K562 (cell line): ENCODE measurements at regions not wholly inside any gene's neighbourhood (a gene's known extent, or its start where the extent isn't known, plus 50 kb on each side); places are given as distances from the start of the nearest gene placed in this dataset.

Experiments
- ATAC-seq: fragments of 200-7000 bp; cut with Tn5 transposase; 3 replicates; pipeline ENCODE4 v1.9.1; 2020; ENCODE audit warnings: moderate library complexity
- BruUV-seq: library from RNA; stranded (reverse); fragments of 400-500 nt; replicated peaks from 2 replicates; lab custom pipeline; 2021; lab: Mats Ljungman, UMichigan
- CTCF ChIA-PET: fragments of 300-600 bp; formaldehyde crosslinking; extraction: SDS; loops from one replicate; lab custom pipeline; 2021; ENCODE audit warnings: low intra/inter-chr PET ratio; lab: Yijun Ruan, JAX
- POLR2A ChIA-PET: fragments of 300-600, 350-650 bp; sonication (Branson Sonifier 250); formaldehyde crosslinking; extraction: SDS; loops from one replicate; lab custom pipeline; 2021; ENCODE audit warnings: antibody characterized with exemption, inconsistent platforms; lab: Yijun Ruan, JAX
- DNase-seq, 4 experiments: peaks; one replicate each; pipeline versions ENCODE4 v3.0.0 to v3.0.0-alpha.2; 2011 to 2018; ENCODE audit warnings: low spot score in 3 of 4, mixed read lengths in 3 of 4; ENCODE audit errors: extremely low read depth in 1 of 4
- FAIRE-seq: peaks from 2 replicates; lab custom pipeline; 2011; peaks lifted over from hg19 to GRCh38; lab: Jason Lieb, UNC
- H2AFZ ChIP-seq: 2 replicates; pipeline ENCODE4 v1.6.0; 2011; ENCODE audit warnings: low read depth, low read length, control low read depth, inconsistent platforms
- H3K27ac ChIP-seq: fragments of 200-600 bp; 3 replicates; pipeline ENCODE4 v1.8.0; 2011; ENCODE audit warnings: low read depth, mild to moderate bottlenecking, control low read depth, inconsistent platforms, low read length, moderate library complexity, mixed read lengths; ENCODE audit errors: extremely low read depth
- H3K27me3 ChIP-seq, 2 experiments: fragments of 300-600 bp in 1 of 2; 2 replicates in 1 of 2; 3 replicates in 1 of 2; pipeline versions ENCODE4 v1.6.0 to v1.8.0; 2011; ENCODE audit warnings: inconsistent platforms in 2 of 2, low read length in 2 of 2, mild to moderate bottlenecking in 1 of 2, mixed read lengths in 1 of 2, moderate library complexity in 1 of 2; ENCODE audit not compliant: control insufficient read depth in 2 of 2, insufficient read depth in 2 of 2
- H3K36me3 ChIP-seq: fragments of 300-600 bp; 3 replicates; pipeline ENCODE4 v1.8.0; 2011; ENCODE audit warnings: mild to moderate bottlenecking, low read length, inconsistent platforms; ENCODE audit not compliant: control insufficient read depth, insufficient read depth
- H3K4me1 ChIP-seq, 2 experiments: fragments of 200-600 bp in 1 of 2; replicated peaks in 1 of 2; 2 replicates in 1 of 2; 3 replicates in 1 of 2; pipeline versions ENCODE4 v1.5.1 to v1.8.0; 2011; ENCODE audit warnings: inconsistent platforms in 2 of 2, low read length in 2 of 2, mild to moderate bottlenecking in 1 of 2, mixed read lengths in 1 of 2, moderate library complexity in 1 of 2; ENCODE audit not compliant: control insufficient read depth in 2 of 2, insufficient read depth in 2 of 2
- H3K4me2 ChIP-seq: 2 replicates; pipeline ENCODE4 v1.6.1; 2011; ENCODE audit warnings: low read length, control low read depth, inconsistent platforms, mixed read lengths; ENCODE audit not compliant: insufficient read depth
- H3K4me3 ChIP-seq: fragments of 200-600 bp; sonication (generic), shearing (Covaris generic); 2 replicates; pipeline ENCODE4 v1.5.1; 2016; ENCODE audit warnings: control low read depth, inconsistent platforms
- H3K79me2 ChIP-seq: fragments of 200-600 bp; 3 replicates; pipeline ENCODE4 v1.8.0; 2011; ENCODE audit warnings: low read length, inconsistent platforms; ENCODE audit not compliant: control insufficient read depth, insufficient read depth
- H3K9ac ChIP-seq, 2 experiments: 2 replicates each; pipeline versions ENCODE4 v1.6.0 to v1.6.1; 2011; ENCODE audit warnings: low read depth in 2 of 2, low read length in 2 of 2, control low read depth in 1 of 2, inconsistent platforms in 1 of 2, mild to moderate bottlenecking in 1 of 2, mixed read lengths in 1 of 2; ENCODE audit not compliant: insufficient read depth in 1 of 2
- H3K9me1 ChIP-seq: one replicate; pipeline ENCODE4 v1.6.0; 2011; ENCODE audit warnings: inconsistent platforms, mild to moderate bottlenecking, low read length, moderate library complexity; ENCODE audit not compliant: control insufficient read depth, insufficient read depth
- H3K9me3 ChIP-seq: replicated peaks from 2 replicates; pipeline ENCODE4 v1.5.1; 2011; ENCODE audit warnings: low read depth, low read length, inconsistent platforms; ENCODE audit not compliant: control insufficient read depth, insufficient read depth
- H4K20me1 ChIP-seq: replicated peaks from 2 replicates; pipeline ENCODE4 v1.6.1; 2011; ENCODE audit warnings: low read length, inconsistent platforms, mixed read lengths; ENCODE audit not compliant: control insufficient read depth, insufficient read depth
- CGGBP1 ChIP-seq: fragments of 250-450 bp; sonication (Bioruptor Pico); IDR thresholded peaks from 2 replicates; pipeline ENCODE4 v1.9.0; 2021; ENCODE audit warnings: mild to moderate bottlenecking
- DNMT1 ChIP-seq: fragments of 450-650 bp; IDR thresholded peaks from 2 replicates; pipeline ENCODE4 v1.6.1; 2016; ENCODE audit warnings: antibody characterized with exemption, mild to moderate bottlenecking
- DPF2 ChIP-seq: fragments of 450-650 bp; IDR thresholded peaks from 2 replicates; pipeline ENCODE4 v1.6.1; 2016
- HMGXB4 ChIP-seq: sonication (generic); formaldehyde crosslinking; IDR thresholded peaks from 2 replicates; pipeline ENCODE4 v1.8.1; 2023; ENCODE audit warnings: mild to moderate bottlenecking, missing genetic modification reagents
- NCOA2 ChIP-seq, 2 experiments: fragments of 450-650 bp; IDR thresholded peaks; 2 replicates each; pipeline ENCODE4 v1.6.1; 2018; ENCODE audit warnings: mild to moderate bottlenecking in 2 of 2, moderate library complexity in 1 of 2; ENCODE audit not compliant: partially characterized antibody in 2 of 2
- SIX5 ChIP-seq, 2 experiments: IDR thresholded peaks; 2 replicates each; pipeline ENCODE4 v1.6.1; 2011; ENCODE audit warnings: low read length in 2 of 2, borderline replicate concordance in 1 of 2, low read depth in 1 of 2, mild to moderate bottlenecking in 1 of 2, moderate library complexity in 1 of 2; ENCODE audit not compliant: insufficient read depth in 1 of 2
- SP2 ChIP-seq: IDR thresholded peaks from 2 replicates; pipeline ENCODE4 v1.6.1; 2011; ENCODE audit warnings: mild to moderate bottlenecking, low read depth, low read length, moderate library complexity; ENCODE audit not compliant: poor library complexity, severe bottlenecking; ENCODE audit errors: extremely low read depth
- TBL1XR1 ChIP-seq, 2 experiments: IDR thresholded peaks; 2 replicates each; pipeline ENCODE4 v1.6.1; 2012; ENCODE audit warnings: improper control_type of control experiment in 2 of 2, low read length in 2 of 2, mild to moderate bottlenecking in 1 of 2
- ZNF551 ChIP-seq: fragments of 250-450 bp; sonication (Bioruptor Pico); IDR thresholded peaks from 2 replicates; pipeline ENCODE4 v1.5.0; 2021; ENCODE audit warnings: mild to moderate bottlenecking, moderate library complexity
- WGBS: fragments of 100-300 bp; shearing (Covaris generic); methylation state at CpG from one replicate; pipeline ENCODE4 v1.1.6; 2016; ENCODE audit warnings: low coverage, mixed read lengths; ENCODE audit not compliant: insufficient coverage; ENCODE audit errors: missing lambda C conversion rate; 5-methylcytosine and 5-hydroxymethylcytosine counted together
- in situ Hi-C: fragments of 300-500 bp; cut with MboI; formaldehyde crosslinking; loops from 4 replicates; pipeline ENCODE4 v1.15.0; 2018; ENCODE audit warnings: inconsistent platforms, mixed read lengths
- intact Hi-C: fragments of 100-400 bp; cut with micrococcal nuclease; formaldehyde crosslinking; loops from 2 replicates; pipeline ENCODE4 v1.14.2; 2022

GRCh38 chr10:108862676-108863350 lies 1060.5 kb downstream of the XPNPEP1 start (continued):
- TF ChIP-seq DPF2 (no peak), ZNF551 (CRISPR knock-in tag) (no peak), HMGXB4 (CRISPR knock-in tag) (no peak), SIX5 (IDR thresholded peaks at IDR 0.05; ENCODE audit: borderline replicate concordance in 1 of 2, insufficient read depth in 1 of 2, low read depth in 1 of 2, low read length in 2 of 2) (no peak), NCOA2 (IDR thresholded peaks at IDR 0.05; ENCODE audit: partially characterized antibody in 2 of 2) (no peak), DNMT1 (no peak)

GRCh38 chr10:108861181-108861754 lies 1062.0 kb downstream of the XPNPEP1 start:
- DNase-seq (no peak), ATAC-seq (no peak), FAIRE-seq (no peak)
- intact Hi-C loops = no loop called here
- ChIA-PET CTCF (no interaction called here), POLR2A (no interaction called here)
- Histone ChIP-seq H2AFZ (no peak overlapping the region), H3K27ac (no peak overlapping the region), H3K4me2 (no peak overlapping the region), H3K79me2 (no peaks in the 10 kb centered on the region), H3K9ac (no peak overlapping the region), H3K4me3 (no peak overlapping the region), H3K27me3 (no peaks in the 10 kb centered on the region), H3K36me3 (no peaks in the 10 kb centered on the region), H4K20me1 (no peaks in the 10 kb centered on the region), H3K4me1 (no peaks in the 10 kb centered on the region), H3K9me3 (no peaks in the 10 kb centered on the region), H3K9me1 (no peaks in the 10 kb centered on the region)
- no TSS peak for BruUV-seq
- in situ Hi-C loops = no loop called here
- TF ChIP-seq TBL1XR1 (IDR thresholded peaks at IDR 0.05; ENCODE audit: low read length in 2 of 2) (no peak), SP2 (no peak), CGGBP1 (no peak)
- WGBS = 2% methylated on average over 5 of the region's 5 CpGs
